MCF 10A (cell line): ENCODE measurements at regions not wholly inside any gene's neighbourhood (a gene's known extent, or its start where the extent isn't known, plus 50 kb on each side); places are given as distances from the start of the nearest gene placed in this dataset.

Source experiments
- BruUV-seq: library from RNA; stranded (reverse); fragments of 400-500 nt; replicated peaks from 2 replicates; lab custom pipeline; 2021; lab: Mats Ljungman, UMichigan
- CTCF ChIA-PET: fragments of 300-600 bp; sonication (Branson Sonifier 250); formaldehyde crosslinking; extraction: SDS; loops from one replicate; lab custom pipeline; 2021; ENCODE audit warnings: antibody characterized with exemption, inconsistent platforms; lab: Yijun Ruan, JAX
- POLR2A ChIA-PET: fragments of 300-600, 350-650 bp; sonication (Branson Sonifier 250); formaldehyde crosslinking; extraction: SDS; loops from one replicate; lab custom pipeline; 2020; ENCODE audit warnings: antibody characterized with exemption, inconsistent platforms; lab: Yijun Ruan, JAX
- DNase-seq: peaks from one replicate; pipeline ENCODE4 v3.0.0-alpha.2; 2018; ENCODE audit not compliant: unreplicated experiment
- H3K27ac Mint-ChIP-seq: one replicate; pipeline ENCODE4 v1.8.0; 2022; ENCODE audit warnings: mild to moderate bottlenecking, low read depth, mixed read lengths; ENCODE audit not compliant: unreplicated experiment
- H3K27me3 Mint-ChIP-seq: one replicate; pipeline ENCODE4 v1.8.0; 2022; ENCODE audit warnings: mixed read lengths; ENCODE audit not compliant: insufficient read depth, unreplicated experiment
- H3K36me3 Mint-ChIP-seq: one replicate; pipeline ENCODE4 v1.8.0; 2022; ENCODE audit warnings: mild to moderate bottlenecking, moderate library complexity, mixed read lengths; ENCODE audit not compliant: insufficient read depth, unreplicated experiment
- H3K4me1 Mint-ChIP-seq: one replicate; pipeline ENCODE4 v1.8.0; 2022; ENCODE audit warnings: mixed read lengths; ENCODE audit not compliant: insufficient read depth, unreplicated experiment
- H3K4me3 Mint-ChIP-seq: one replicate; pipeline ENCODE4 v1.8.0; 2022; ENCODE audit warnings: mild to moderate bottlenecking, moderate library complexity, mixed read lengths; ENCODE audit not compliant: unreplicated experiment
- H3K9me3 Mint-ChIP-seq: one replicate; pipeline ENCODE4 v1.8.0; 2022; ENCODE audit warnings: mixed read lengths; ENCODE audit not compliant: unreplicated experiment
- CTCF ChIP-seq: fragments of 200-600 bp; IDR thresholded peaks from one replicate; pipeline ENCODE4 v1.8.0; 2022; ENCODE audit warnings: antibody characterized with exemption, mild to moderate bottlenecking; ENCODE audit not compliant: unreplicated experiment
- intact Hi-C: fragments of 100-400 bp; cut with micrococcal nuclease; formaldehyde crosslinking; loops from 2 replicates; pipeline ENCODE4 v1.14.1; 2022

GRCh38 chr5:17089690-17090089, 127.7 kb upstream of the BASP1 start:
- no peaks in the 10 kb centered on the region for H3K4me1 Mint-ChIP-seq
- intact Hi-C loops = no loop called here
- H3K9me3 Mint-ChIP-seq = no peaks in the 10 kb centered on the region
- no peak for TF ChIP-seq CTCF
- DNase-seq = no peak
- H3K36me3 Mint-ChIP-seq = no peaks in the 10 kb centered on the region
- POLR2A ChIA-PET = no interaction called here
- CTCF ChIA-PET = interaction anchor here (0.5 to 1.0 kb wide), 4 partner anchors 16 to 67 kb away, joined by 3 read pairs; no protein-coding TSS in a partner anchor
- H3K27ac Mint-ChIP-seq = no peak overlapping the region
- H3K4me3 Mint-ChIP-seq = no peak overlapping the region
- no peaks in the 10 kb centered on the region for H3K27me3 Mint-ChIP-seq
- BruUV-seq = no TSS peak

DNA sequence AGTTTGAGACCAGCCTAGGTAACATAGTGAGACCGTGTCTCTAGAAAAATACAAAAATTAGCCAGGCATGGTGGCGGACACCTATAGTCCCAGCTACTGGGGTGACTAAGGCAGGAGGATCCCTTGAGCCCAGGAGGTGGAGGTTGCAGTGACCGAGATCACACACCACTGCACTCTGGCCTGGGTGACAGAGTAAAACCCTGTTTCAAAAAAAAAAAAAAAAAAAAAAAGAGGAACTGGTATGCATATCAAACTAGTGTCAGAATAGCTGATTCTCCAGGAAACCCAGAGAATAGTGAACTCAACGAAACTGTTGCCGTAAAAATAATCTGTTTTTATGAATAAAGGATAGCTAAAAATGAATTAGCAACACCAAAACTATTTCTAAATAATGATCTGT, 126.6 kb upstream of the BASP1 start:
- no TSS peak for BruUV-seq
- Mint-ChIP-seq H3K27me3 (no peaks in the 10 kb centered on the region), H3K27ac (no peak overlapping the region), H3K9me3 (no peaks in the 10 kb centered on the region), H3K36me3 (no peaks in the 10 kb centered on the region), H3K4me1 (peaks cover 7% of the 10 kb centered on the region), H3K4me3 (no peak overlapping the region)
- POLR2A ChIA-PET = no interaction called here
- CTCF ChIA-PET = interaction anchor here (0.7 to 0.9 kb wide), 3 partner anchors 72 to 349 kb away, joined by 3 to 4 read pairs (median 3); no protein-coding TSS in a partner anchor
- no peak for DNase-seq
- intact Hi-C loops = no loop called here
- no peak for TF ChIP-seq CTCF

GRCh38 chr5:17094830-17095229, 122.6 kb upstream of the BASP1 start:
- intact Hi-C loops = no loop called here
- no peaks in the 10 kb centered on the region for H3K36me3 Mint-ChIP-seq
- POLR2A ChIA-PET = no interaction called here
- CTCF ChIA-PET = no interaction called here
- H3K27me3 Mint-ChIP-seq = no peaks in the 10 kb centered on the region
- peaks cover 7% of the 10 kb centered on the region for H3K4me1 Mint-ChIP-seq
- no peak overlapping the region for H3K27ac Mint-ChIP-seq
- no peak for TF ChIP-seq CTCF
- BruUV-seq = no TSS peak
- no peak overlapping the region for H3K4me3 Mint-ChIP-seq
- peak; percentile 20 for DNase-seq
- H3K9me3 Mint-ChIP-seq = no peaks in the 10 kb centered on the region

- DNase-seq = no peak
- ChIA-PET CTCF (no interaction called here), POLR2A (no interaction called here)
- H3K9me3 Mint-ChIP-seq = no peaks in the 10 kb centered on the region
- H3K27ac Mint-ChIP-seq = no peak overlapping the region
- BruUV-seq = no TSS peak
- H3K4me3 Mint-ChIP-seq = no peak overlapping the region
- peaks cover 7% of the 10 kb centered on the region for H3K4me1 Mint-ChIP-seq
- no peaks in the 10 kb centered on the region for H3K27me3 Mint-ChIP-seq
- no peaks in the 10 kb centered on the region for H3K36me3 Mint-ChIP-seq
- intact Hi-C loops = no loop called here
- TF ChIP-seq CTCF = no peak
These were observed 120.3 kb upstream of the BASP1 start for GRCh38 chr5:17096952-17097695.
